ENCODE measurements at regions not wholly inside any gene's neighbourhood (a gene's known extent, or its start where the extent isn't known, plus 50 kb on each side); places are given as distances from the start of the nearest gene placed in this dataset.

- Histone ChIP-seq H3K4me1 (ENCODE audit: control insufficient read depth in 2 of 2, insufficient read depth in 1 of 2, low read depth in 1 of 2, low read length in 2 of 2) (no peaks in the 10 kb centered on the region), H2AFZ (ENCODE audit: low read length) (peak overlapping the region; percentile 32), H2BK12ac (ENCODE audit: low read length) (no peak overlapping the region), H2BK5ac (ENCODE audit: low read length) (no peak overlapping the region), H3K9ac (ENCODE audit: low read depth, low read length, poor library complexity) (no peak overlapping the region), H3K27me3 (ENCODE audit: control insufficient read depth in 3 of 3, insufficient read depth in 3 of 3, low read depth in 1 of 3, low read length in 3 of 3) (no peaks in the 10 kb centered on the region), H3K36me3 (replicated peaks in 1 of 2; ENCODE audit: control insufficient read depth in 2 of 2, insufficient read depth in 2 of 2, low read length in 2 of 2) (no peaks in the 10 kb centered on the region), H4K91ac (ENCODE audit: low read depth, low read length, poor library complexity) (no peak overlapping the region), H3K9me3 (replicated peaks in 1 of 2; ENCODE audit: control insufficient read depth in 2 of 2, insufficient read depth in 1 of 2, low read depth in 1 of 2, low read length in 2 of 2) (no peaks in the 10 kb centered on the region), H3K14ac (ENCODE audit: low read length) (no peak overlapping the region), H2BK15ac (ENCODE audit: low read length) (no peak overlapping the region), H3K18ac (ENCODE audit: low read length) (no peak overlapping the region), H3K23ac (ENCODE audit: low read depth, low read length, poor library complexity) (no peak overlapping the region), H3K4me2 (ENCODE audit: insufficient read depth, low read length, poor library complexity, severe bottlenecking) (no peak overlapping the region), H4K8ac (ENCODE audit: low read depth, low read length) (no peak overlapping the region), H3K4me3 (ENCODE audit: low read length in 2 of 2) (no peak overlapping the region), H3K4ac (ENCODE audit: low read length) (no peak overlapping the region), H2BK120ac (ENCODE audit: low read depth, low read length) (no peak overlapping the region), H3K27ac (replicated peaks; ENCODE audit: low read length) (no peak overlapping the region), H2AK5ac (ENCODE audit: low read depth, low read length) (no peak overlapping the region), H3K79me1 (ENCODE audit: low read depth, low read length) (no peaks in the 10 kb centered on the region)
- WGBS, 2 donors (ENCODE audit: extremely low coverage in 2 of 2, insufficient read length in 2 of 2, insufficient replicate concordance in 1 of 2): no CpG with 5 or more reads among the region's 2 CpGs
- no peak for DNase-seq (ENCODE audit: low spot score)
These were observed 294.6 kb downstream of the PTEN start for GRCh38 chr10:88157981-88158465.

GRCh38 chr10:88158526-88159122 lies 295.2 kb downstream of the PTEN start:
- no peak overlapping the region for H4K8ac ChIP-seq (ENCODE audit: low read depth, low read length)
- H3K4me2 ChIP-seq (ENCODE audit: insufficient read depth, low read length, poor library complexity, severe bottlenecking): no peak overlapping the region
- no peaks in the 10 kb centered on the region for H3K79me1 ChIP-seq (ENCODE audit: low read depth, low read length)
- peak overlapping the region; percentile 32 for H2AFZ ChIP-seq (ENCODE audit: low read length)
- no peaks in the 10 kb centered on the region for H3K9me3 ChIP-seq (replicated peaks in 1 of 2; ENCODE audit: control insufficient read depth in 2 of 2, insufficient read depth in 1 of 2, low read depth in 1 of 2, low read length in 2 of 2)
- H3K27me3 ChIP-seq (ENCODE audit: control insufficient read depth in 3 of 3, insufficient read depth in 3 of 3, low read depth in 1 of 3, low read length in 3 of 3): no peaks in the 10 kb centered on the region
- H3K23ac ChIP-seq (ENCODE audit: low read depth, low read length, poor library complexity): no peak overlapping the region
- H3K36me3 ChIP-seq (replicated peaks in 1 of 2; ENCODE audit: control insufficient read depth in 2 of 2, insufficient read depth in 2 of 2, low read length in 2 of 2): no peaks in the 10 kb centered on the region
- H3K4ac ChIP-seq (ENCODE audit: low read length): no peak overlapping the region
- H3K9ac ChIP-seq (ENCODE audit: low read depth, low read length, poor library complexity): no peak overlapping the region
- H2BK120ac ChIP-seq (ENCODE audit: low read depth, low read length): no peak overlapping the region
- H2BK12ac ChIP-seq (ENCODE audit: low read length): no peak overlapping the region
- no peak overlapping the region for H2BK5ac ChIP-seq (ENCODE audit: low read length)
- no peak overlapping the region for H3K18ac ChIP-seq (ENCODE audit: low read length)
- H3K14ac ChIP-seq (ENCODE audit: low read length): no peak overlapping the region
- H3K27ac ChIP-seq (replicated peaks; ENCODE audit: low read length): no peak overlapping the region
- H2BK15ac ChIP-seq (ENCODE audit: low read length): no peak overlapping the region
- WGBS, 2 donors (ENCODE audit: extremely low coverage in 2 of 2, insufficient read length in 2 of 2, insufficient replicate concordance in 1 of 2): no CpG with 5 or more reads among the region's 3 CpGs
- H2AK5ac ChIP-seq (ENCODE audit: low read depth, low read length): no peak overlapping the region
- H3K4me1 ChIP-seq (ENCODE audit: control insufficient read depth in 2 of 2, insufficient read depth in 1 of 2, low read depth in 1 of 2, low read length in 2 of 2): no peaks in the 10 kb centered on the region
- H3K4me3 ChIP-seq (ENCODE audit: low read length in 2 of 2): no peak overlapping the region
- DNase-seq (ENCODE audit: low spot score): no peak
- no peak overlapping the region for H4K91ac ChIP-seq (ENCODE audit: low read depth, low read length, poor library complexity)

DNA sequence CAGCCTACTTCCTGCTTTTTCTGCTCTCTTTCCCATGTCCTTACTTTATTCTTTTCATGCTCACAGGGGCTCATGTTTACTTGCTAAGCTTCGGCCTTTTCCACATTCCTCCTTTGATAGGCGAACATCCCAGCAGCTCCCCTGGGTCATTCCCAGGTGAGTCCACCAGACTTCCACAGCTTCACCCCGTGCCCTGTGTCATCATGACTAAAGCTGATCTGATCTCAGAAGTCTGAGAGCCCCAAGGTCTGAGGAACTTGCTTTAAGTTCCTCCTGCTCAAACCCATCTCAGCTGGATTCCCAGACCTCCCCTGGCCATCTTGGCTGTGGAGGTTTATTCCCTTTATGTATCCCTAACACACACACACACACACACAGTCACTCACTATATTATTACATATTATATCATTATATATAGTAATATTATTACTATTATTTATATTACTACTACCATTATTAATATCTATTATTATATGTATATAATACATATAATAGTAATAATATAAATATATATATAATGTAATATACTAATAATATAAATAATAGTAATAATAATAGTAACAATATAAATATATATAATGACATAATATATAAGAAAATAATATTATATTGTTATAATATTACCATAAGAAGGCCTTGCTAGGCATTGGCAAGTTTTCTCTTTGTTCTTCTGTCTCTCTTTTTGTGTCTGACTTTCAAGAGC lies 295.9 kb downstream of the PTEN start:
- H3K23ac ChIP-seq (ENCODE audit: low read depth, low read length, poor library complexity): no peak overlapping the region
- H2AK5ac ChIP-seq (ENCODE audit: low read depth, low read length): no peak overlapping the region
- no CpG with 5 or more reads among the region's 3 CpGs for WGBS, 2 donors (ENCODE audit: extremely low coverage in 2 of 2, insufficient read length in 2 of 2, insufficient replicate concordance in 1 of 2)
- no peak overlapping the region for H2BK12ac ChIP-seq (ENCODE audit: low read length)
- H4K91ac ChIP-seq (ENCODE audit: low read depth, low read length, poor library complexity): no peak overlapping the region
- H3K9me3 ChIP-seq (replicated peaks in 1 of 2; ENCODE audit: control insufficient read depth in 2 of 2, insufficient read depth in 1 of 2, low read depth in 1 of 2, low read length in 2 of 2): no peaks in the 10 kb centered on the region
- no peak for DNase-seq (ENCODE audit: low spot score)
- no peak overlapping the region for H3K14ac ChIP-seq (ENCODE audit: low read length)
- no peak overlapping the region for H4K8ac ChIP-seq (ENCODE audit: low read depth, low read length)
- no peak overlapping the region for H3K9ac ChIP-seq (ENCODE audit: low read depth, low read length, poor library complexity)
- no peaks in the 10 kb centered on the region for H3K27me3 ChIP-seq (ENCODE audit: control insufficient read depth in 3 of 3, insufficient read depth in 3 of 3, low read depth in 1 of 3, low read length in 3 of 3)
- no peaks in the 10 kb centered on the region for H3K36me3 ChIP-seq (replicated peaks in 1 of 2; ENCODE audit: control insufficient read depth in 2 of 2, insufficient read depth in 2 of 2, low read length in 2 of 2)
- H2BK120ac ChIP-seq (ENCODE audit: low read depth, low read length): no peak overlapping the region
- H3K4me1 ChIP-seq (ENCODE audit: control insufficient read depth in 2 of 2, insufficient read depth in 1 of 2, low read depth in 1 of 2, low read length in 2 of 2): no peaks in the 10 kb centered on the region
- H3K4me2 ChIP-seq (ENCODE audit: insufficient read depth, low read length, poor library complexity, severe bottlenecking): no peak overlapping the region
- no peak overlapping the region for H2BK15ac ChIP-seq (ENCODE audit: low read length)
- H3K18ac ChIP-seq (ENCODE audit: low read length): no peak overlapping the region
- no peak overlapping the region for H2BK5ac ChIP-seq (ENCODE audit: low read length)
- no peak overlapping the region for H3K27ac ChIP-seq (replicated peaks; ENCODE audit: low read length)
- no peaks in the 10 kb centered on the region for H3K79me1 ChIP-seq (ENCODE audit: low read depth, low read length)
- peak overlapping the region; percentile 24 for H2AFZ ChIP-seq (ENCODE audit: low read length)
- H3K4me3 ChIP-seq (ENCODE audit: low read length in 2 of 2): no peak overlapping the region
- no peak overlapping the region for H3K4ac ChIP-seq (ENCODE audit: low read length)

GRCh38 chr10:88161070-88161469 lies 297.6 kb downstream of the PTEN start:
- H3K27ac ChIP-seq (replicated peaks; ENCODE audit: low read length): no peak overlapping the region
- no peak overlapping the region for H3K4me2 ChIP-seq (ENCODE audit: insufficient read depth, low read length, poor library complexity, severe bottlenecking)
- H4K91ac ChIP-seq (ENCODE audit: low read depth, low read length, poor library complexity): no peak overlapping the region
- H2BK5ac ChIP-seq (ENCODE audit: low read length): no peak overlapping the region
- H2BK15ac ChIP-seq (ENCODE audit: low read length): no peak overlapping the region
- no peak overlapping the region for H4K8ac ChIP-seq (ENCODE audit: low read depth, low read length)
- no peak overlapping the region for H3K4ac ChIP-seq (ENCODE audit: low read length)
- H2AFZ ChIP-seq (ENCODE audit: low read length): no peak overlapping the region
- no peak overlapping the region for H3K14ac ChIP-seq (ENCODE audit: low read length)
- no peaks in the 10 kb centered on the region for H3K79me1 ChIP-seq (ENCODE audit: low read depth, low read length)
- H3K9ac ChIP-seq (ENCODE audit: low read depth, low read length, poor library complexity): no peak overlapping the region
- H3K4me3 ChIP-seq (ENCODE audit: low read length in 2 of 2): no peak overlapping the region
- no peaks in the 10 kb centered on the region for H3K9me3 ChIP-seq (replicated peaks in 1 of 2; ENCODE audit: control insufficient read depth in 2 of 2, insufficient read depth in 1 of 2, low read depth in 1 of 2, low read length in 2 of 2)
- DNase-seq (ENCODE audit: low spot score): no peak
- no peak overlapping the region for H2AK5ac ChIP-seq (ENCODE audit: low read depth, low read length)
- no peak overlapping the region for H3K23ac ChIP-seq (ENCODE audit: low read depth, low read length, poor library complexity)
- H3K18ac ChIP-seq (ENCODE audit: low read length): no peak overlapping the region
- H3K27me3 ChIP-seq (ENCODE audit: control insufficient read depth in 3 of 3, insufficient read depth in 3 of 3, low read depth in 1 of 3, low read length in 3 of 3): no peaks in the 10 kb centered on the region
- no peaks in the 10 kb centered on the region for H3K36me3 ChIP-seq (replicated peaks in 1 of 2; ENCODE audit: control insufficient read depth in 2 of 2, insufficient read depth in 2 of 2, low read length in 2 of 2)
- no peak overlapping the region for H2BK12ac ChIP-seq (ENCODE audit: low read length)
- no peak overlapping the region for H2BK120ac ChIP-seq (ENCODE audit: low read depth, low read length)
- H3K4me1 ChIP-seq (ENCODE audit: control insufficient read depth in 2 of 2, insufficient read depth in 1 of 2, low read depth in 1 of 2, low read length in 2 of 2): peaks cover 0 to 2% of the 10 kb centered on the region in 2 donors
